ENCODE measurements at regions not wholly inside any gene's neighbourhood (a gene's known extent, or its start where the extent isn't known, plus 50 kb on each side); places are given as distances from the start of the nearest gene placed in this dataset.

DNA sequence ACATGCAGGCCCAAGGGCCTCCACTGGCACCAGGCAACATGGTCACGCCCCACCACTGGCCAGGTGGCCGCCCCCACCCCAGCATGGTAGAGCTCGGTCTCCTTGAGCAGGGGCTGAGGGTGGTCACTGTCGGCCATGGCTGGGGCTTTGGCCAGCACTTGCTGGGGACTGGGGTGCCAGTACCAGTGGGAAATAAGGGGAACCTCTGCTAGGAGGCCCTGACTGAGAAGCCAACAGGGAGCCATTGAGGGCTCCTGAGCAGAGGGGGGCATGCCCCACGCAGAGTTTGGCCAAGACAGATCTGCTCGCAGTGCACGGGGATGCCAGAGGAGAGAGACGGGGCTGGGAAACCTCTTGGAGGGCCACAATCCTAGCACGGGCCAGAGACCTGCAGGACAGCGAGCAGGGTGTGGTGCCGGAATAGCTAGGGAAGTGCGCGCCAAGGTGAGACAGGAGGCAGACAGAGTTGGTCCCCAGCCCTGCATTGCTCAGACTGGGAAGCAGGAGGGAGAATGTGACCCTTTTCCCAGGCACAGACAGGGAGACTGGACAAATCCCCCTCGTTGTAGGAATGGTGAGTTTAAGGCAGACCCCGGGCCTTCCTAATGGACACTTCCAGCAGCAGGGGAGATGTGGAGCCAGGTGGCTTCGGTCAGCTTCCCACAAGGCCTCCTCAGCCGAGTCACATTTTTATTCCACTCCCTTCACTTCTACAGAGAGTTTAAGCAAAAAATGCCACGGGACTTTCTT is 179.0 kb upstream of the CST7 start:
- no peaks in the 10 kb centered on the region for H3F3A ChIP-seq (ENCODE audit: insufficient read depth, low read length)
- no peak for DNase-seq
- H4K20me1 ChIP-seq (ENCODE audit: insufficient read depth, low read length) = no peaks in the 10 kb centered on the region
- no peak overlapping the region for H2AFZ ChIP-seq (ENCODE audit: low read length)
- H3K4me3 ChIP-seq (ENCODE audit: low read length) = no peak overlapping the region
- TF ChIP-seq EZH2 (optimal IDR thresholded peaks at IDR 0.05; ENCODE audit: low read depth, low read length) (no peak), EZH2phosphoT487 (IDR thresholded peaks at IDR 0.05; ENCODE audit: low read length) (no peak)
- TF ChIP-seq, protein P1, sequence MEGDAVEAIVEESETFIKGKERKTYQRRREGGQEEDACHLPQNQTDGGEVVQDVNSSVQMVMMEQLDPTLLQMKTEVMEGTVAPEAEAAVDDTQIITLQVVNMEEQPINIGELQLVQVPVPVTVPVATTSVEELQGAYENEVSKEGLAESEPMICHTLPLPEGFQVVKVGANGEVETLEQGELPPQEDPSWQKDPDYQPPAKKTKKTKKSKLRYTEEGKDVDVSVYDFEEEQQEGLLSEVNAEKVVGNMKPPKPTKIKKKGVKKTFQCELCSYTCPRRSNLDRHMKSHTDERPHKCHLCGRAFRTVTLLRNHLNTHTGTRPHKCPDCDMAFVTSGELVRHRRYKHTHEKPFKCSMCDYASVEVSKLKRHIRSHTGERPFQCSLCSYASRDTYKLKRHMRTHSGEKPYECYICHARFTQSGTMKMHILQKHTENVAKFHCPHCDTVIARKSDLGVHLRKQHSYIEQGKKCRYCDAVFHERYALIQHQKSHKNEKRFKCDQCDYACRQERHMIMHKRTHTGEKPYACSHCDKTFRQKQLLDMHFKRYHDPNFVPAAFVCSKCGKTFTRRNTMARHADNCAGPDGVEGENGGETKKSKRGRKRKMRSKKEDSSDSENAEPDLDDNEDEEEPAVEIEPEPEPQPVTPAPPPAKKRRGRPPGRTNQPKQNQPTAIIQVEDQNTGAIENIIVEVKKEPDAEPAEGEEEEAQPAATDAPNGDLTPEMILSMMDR (IDR thresholded peaks at IDR 0.05; ENCODE audit: low read length) = no peak
- no peaks in the 10 kb centered on the region for H3K27me3 ChIP-seq (replicated peaks; ENCODE audit: insufficient read depth, low read length)
- H3K27ac ChIP-seq (ENCODE audit: low read length) = no peak overlapping the region
- no peak overlapping the region for H3K4me2 ChIP-seq (ENCODE audit: low read depth, low read length)
- no peaks in the 10 kb centered on the region for H3K9me3 ChIP-seq (replicated peaks; ENCODE audit: insufficient read depth, low read length)
- peaks cover 17% of the 10 kb centered on the region for H3K4me1 ChIP-seq (ENCODE audit: low read length)
- H3K9me2 ChIP-seq (replicated peaks; ENCODE audit: insufficient read depth, low read length) = no peaks in the 10 kb centered on the region
- no peaks in the 10 kb centered on the region for H3K79me2 ChIP-seq (ENCODE audit: low read length)
- no peak overlapping the region for H3K9ac ChIP-seq (ENCODE audit: low read length)
- no peaks in the 10 kb centered on the region for H3K36me3 ChIP-seq (replicated peaks; ENCODE audit: insufficient read depth, low read length)

DNA sequence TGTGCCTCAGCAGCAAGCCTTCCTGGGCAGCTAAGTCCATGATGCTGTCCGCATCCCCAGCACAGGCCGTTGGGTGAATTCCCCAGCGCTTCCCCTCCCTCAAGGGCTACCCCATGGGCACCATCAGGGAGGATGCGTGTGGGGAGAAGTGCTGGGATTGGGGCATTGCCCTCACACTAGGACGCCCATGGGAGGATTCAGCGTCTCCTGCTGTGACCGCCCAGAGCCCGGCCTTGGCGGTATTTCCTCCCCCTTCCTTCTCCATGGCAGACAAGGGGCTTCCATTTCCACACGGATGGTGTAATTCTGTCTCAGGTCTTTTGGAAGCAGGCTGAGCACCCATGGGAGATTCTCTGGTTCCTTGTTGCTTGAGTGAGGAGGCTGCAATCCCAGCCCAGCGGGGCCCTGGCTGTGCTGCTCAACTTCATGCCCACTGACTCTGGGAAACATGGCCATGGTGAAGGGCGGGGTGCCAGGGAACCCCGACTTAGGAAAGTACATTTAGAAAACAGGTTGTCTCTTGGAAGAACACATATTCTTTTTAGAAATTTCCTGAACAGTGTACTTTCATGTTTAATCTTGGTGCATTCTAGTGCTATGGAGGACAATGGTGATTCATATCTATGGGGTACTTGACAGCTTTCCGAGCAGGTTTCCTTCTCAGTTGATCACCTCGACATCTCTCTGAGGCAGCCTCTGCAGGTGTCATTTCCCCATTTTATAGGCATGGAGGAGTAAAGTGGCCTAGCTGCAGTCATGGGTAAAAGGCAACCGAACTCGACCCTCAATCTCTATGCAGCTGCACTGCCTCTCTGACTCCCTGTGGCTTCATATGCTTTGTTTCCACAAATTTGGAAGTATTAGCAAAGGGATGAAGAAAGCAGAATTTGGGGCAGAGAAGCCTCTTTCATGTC is 178.2 kb upstream of the CST7 start:
- H3K4me2 ChIP-seq (ENCODE audit: low read depth, low read length) = no peak overlapping the region
- no peak overlapping the region for H3K9ac ChIP-seq (ENCODE audit: low read length)
- TF ChIP-seq EZH2 (optimal IDR thresholded peaks at IDR 0.05; ENCODE audit: low read depth, low read length) (no peak), EZH2phosphoT487 (IDR thresholded peaks at IDR 0.05; ENCODE audit: low read length) (no peak)
- TF ChIP-seq, protein P1 (IDR thresholded peaks at IDR 0.05; ENCODE audit: low read length) = no peak
- H3F3A ChIP-seq (ENCODE audit: insufficient read depth, low read length) = no peaks in the 10 kb centered on the region
- no peak overlapping the region for H3K27ac ChIP-seq (ENCODE audit: low read length)
- H3K27me3 ChIP-seq (replicated peaks; ENCODE audit: insufficient read depth, low read length) = no peaks in the 10 kb centered on the region
- H3K4me1 ChIP-seq (ENCODE audit: low read length) = peaks cover 17% of the 10 kb centered on the region
- no peak overlapping the region for H3K4me3 ChIP-seq (ENCODE audit: low read length)
- no peaks in the 10 kb centered on the region for H3K9me2 ChIP-seq (replicated peaks; ENCODE audit: insufficient read depth, low read length)
- H3K79me2 ChIP-seq (ENCODE audit: low read length) = no peaks in the 10 kb centered on the region
- H3K36me3 ChIP-seq (replicated peaks; ENCODE audit: insufficient read depth, low read length) = no peaks in the 10 kb centered on the region
- no peaks in the 10 kb centered on the region for H4K20me1 ChIP-seq (ENCODE audit: insufficient read depth, low read length)
- no peak overlapping the region for H2AFZ ChIP-seq (ENCODE audit: low read length)
- DNase-seq = no peak
- H3K9me3 ChIP-seq (replicated peaks; ENCODE audit: insufficient read depth, low read length) = no peaks in the 10 kb centered on the region

DNA sequence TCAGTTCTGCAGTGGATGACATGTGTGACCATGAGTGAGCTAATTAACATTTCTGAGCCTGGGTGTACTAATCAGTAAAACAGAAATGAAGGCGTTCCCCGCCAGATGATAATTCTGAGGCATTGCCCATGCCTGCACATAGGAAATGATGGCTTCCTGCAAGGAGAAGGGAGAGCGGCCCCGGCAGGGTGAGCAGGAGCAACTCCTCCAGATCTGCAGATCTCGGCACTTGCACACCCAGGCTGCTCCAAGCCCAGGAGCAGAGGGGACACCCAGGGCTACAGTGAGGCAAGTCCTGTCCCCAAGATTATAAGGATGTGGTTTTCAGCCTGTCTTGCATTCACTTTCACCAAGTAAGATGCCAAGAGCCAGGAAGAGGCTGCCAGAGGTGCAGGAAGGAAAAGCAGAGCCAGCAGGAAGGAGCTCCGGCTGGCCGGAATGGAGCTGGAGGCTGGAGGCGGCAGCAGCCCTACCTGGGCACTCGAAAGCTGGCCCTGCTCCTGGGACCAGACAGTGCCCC is 177.5 kb upstream of the CST7 start:
- Histone ChIP-seq H3K4me2 (ENCODE audit: low read depth, low read length) (no peak overlapping the region), H2AFZ (ENCODE audit: low read length) (no peak overlapping the region), H3K4me1 (ENCODE audit: low read length) (peaks cover 17% of the 10 kb centered on the region), H3K36me3 (replicated peaks; ENCODE audit: insufficient read depth, low read length) (no peaks in the 10 kb centered on the region), H3K27ac (ENCODE audit: low read length) (no peak overlapping the region), H3K4me3 (ENCODE audit: low read length) (no peak overlapping the region), H3K79me2 (ENCODE audit: low read length) (no peaks in the 10 kb centered on the region), H3K9me2 (replicated peaks; ENCODE audit: insufficient read depth, low read length) (no peaks in the 10 kb centered on the region), H3K9me3 (replicated peaks; ENCODE audit: insufficient read depth, low read length) (no peaks in the 10 kb centered on the region), H3K27me3 (replicated peaks; ENCODE audit: insufficient read depth, low read length) (no peaks in the 10 kb centered on the region), H3F3A (ENCODE audit: insufficient read depth, low read length) (no peaks in the 10 kb centered on the region), H4K20me1 (ENCODE audit: insufficient read depth, low read length) (no peaks in the 10 kb centered on the region), H3K9ac (ENCODE audit: low read length) (no peak overlapping the region)
- no peak for DNase-seq
- TF ChIP-seq, protein P1 (IDR thresholded peaks at IDR 0.05; ENCODE audit: low read length) = no peak
- no peak for TF ChIP-seq EZH2 (optimal IDR thresholded peaks at IDR 0.05; ENCODE audit: low read depth, low read length)
- no peak for TF ChIP-seq EZH2phosphoT487 (IDR thresholded peaks at IDR 0.05; ENCODE audit: low read length)
